ENCODE measurements at regions not wholly inside any gene's neighbourhood (a gene's known extent, or its start where the extent isn't known, plus 50 kb on each side); places are given as distances from the start of the nearest gene placed in this dataset.

DNA sequence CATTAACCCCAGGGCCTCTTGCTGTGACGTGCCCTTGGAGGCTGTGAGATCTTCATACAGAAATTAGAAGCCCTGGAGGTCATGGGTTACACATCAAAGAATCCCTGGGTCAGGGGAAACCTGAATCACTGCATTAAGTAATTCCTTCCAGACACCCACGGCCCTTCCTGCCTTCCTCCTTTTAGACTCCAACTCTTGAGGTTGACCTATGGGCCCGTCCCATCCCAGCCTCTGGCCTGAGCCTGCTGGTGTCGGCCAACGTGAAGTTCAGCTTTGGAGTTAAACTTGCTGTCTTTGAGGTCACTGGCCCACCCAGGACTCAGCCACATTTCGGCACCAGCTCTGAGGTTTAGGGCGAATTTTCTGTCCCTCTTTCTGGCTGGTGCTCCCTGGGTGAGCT, 198.3 kb downstream of the ACKR3 start:
- no peak overlapping the region for H3K4me3 ChIP-seq (ENCODE audit: low read depth, low read length)
- no peak for DNase-seq (ENCODE audit: low read depth, low spot score)
- in situ Hi-C loops (cut with HindIII; ENCODE audit: low sequenced_read_pairs) = no loop called here
- TF ChIP-seq, protein P1, sequence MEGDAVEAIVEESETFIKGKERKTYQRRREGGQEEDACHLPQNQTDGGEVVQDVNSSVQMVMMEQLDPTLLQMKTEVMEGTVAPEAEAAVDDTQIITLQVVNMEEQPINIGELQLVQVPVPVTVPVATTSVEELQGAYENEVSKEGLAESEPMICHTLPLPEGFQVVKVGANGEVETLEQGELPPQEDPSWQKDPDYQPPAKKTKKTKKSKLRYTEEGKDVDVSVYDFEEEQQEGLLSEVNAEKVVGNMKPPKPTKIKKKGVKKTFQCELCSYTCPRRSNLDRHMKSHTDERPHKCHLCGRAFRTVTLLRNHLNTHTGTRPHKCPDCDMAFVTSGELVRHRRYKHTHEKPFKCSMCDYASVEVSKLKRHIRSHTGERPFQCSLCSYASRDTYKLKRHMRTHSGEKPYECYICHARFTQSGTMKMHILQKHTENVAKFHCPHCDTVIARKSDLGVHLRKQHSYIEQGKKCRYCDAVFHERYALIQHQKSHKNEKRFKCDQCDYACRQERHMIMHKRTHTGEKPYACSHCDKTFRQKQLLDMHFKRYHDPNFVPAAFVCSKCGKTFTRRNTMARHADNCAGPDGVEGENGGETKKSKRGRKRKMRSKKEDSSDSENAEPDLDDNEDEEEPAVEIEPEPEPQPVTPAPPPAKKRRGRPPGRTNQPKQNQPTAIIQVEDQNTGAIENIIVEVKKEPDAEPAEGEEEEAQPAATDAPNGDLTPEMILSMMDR (IDR thresholded peaks at IDR 0.05; ENCODE audit: low read depth, low read length) = no peak

DNA sequence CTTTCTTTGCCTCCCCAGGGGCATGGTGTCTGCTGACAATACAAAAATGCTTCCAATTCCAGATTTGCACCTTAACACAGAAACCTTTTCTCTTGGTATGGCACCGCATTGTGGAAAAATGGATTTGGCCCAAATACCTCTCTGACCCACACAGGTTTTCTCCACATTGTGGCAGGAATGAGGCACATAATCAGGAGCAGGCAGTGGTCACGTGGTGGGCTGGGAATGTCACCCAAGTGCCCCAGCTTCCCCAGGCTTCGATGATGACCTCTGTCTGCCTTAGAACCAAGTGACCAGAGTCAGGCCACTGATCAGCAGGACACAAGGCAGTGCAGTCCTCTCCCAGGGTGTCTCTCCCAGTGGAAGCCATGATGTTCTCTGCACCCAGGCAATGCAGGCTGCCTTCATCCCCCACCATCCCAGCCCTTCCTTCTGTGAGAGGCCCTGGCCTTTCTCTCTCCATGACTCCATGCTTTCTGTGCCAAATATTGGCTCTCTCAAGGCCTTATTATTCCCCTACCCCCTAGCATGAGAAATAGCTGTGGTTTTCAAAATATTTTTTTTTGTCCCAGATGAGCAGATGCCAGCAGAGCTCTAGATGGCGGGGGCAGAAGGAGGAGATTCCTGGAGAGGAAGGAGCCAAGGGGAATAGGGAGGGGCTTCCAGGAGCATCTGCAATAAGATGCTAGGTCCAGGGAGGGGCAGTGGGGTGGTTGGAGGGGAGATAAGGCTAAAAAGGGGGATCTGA, 198.9 kb downstream of the ACKR3 start:
- peak; percentile 93 for DNase-seq (ENCODE audit: low read depth, low spot score)
- TF ChIP-seq, protein P1 (IDR thresholded peaks at IDR 0.05; ENCODE audit: low read depth, low read length) = no peak
- in situ Hi-C loops (cut with HindIII; ENCODE audit: low sequenced_read_pairs) = no loop called here
- no peak overlapping the region for H3K4me3 ChIP-seq (ENCODE audit: low read depth, low read length)

DNA sequence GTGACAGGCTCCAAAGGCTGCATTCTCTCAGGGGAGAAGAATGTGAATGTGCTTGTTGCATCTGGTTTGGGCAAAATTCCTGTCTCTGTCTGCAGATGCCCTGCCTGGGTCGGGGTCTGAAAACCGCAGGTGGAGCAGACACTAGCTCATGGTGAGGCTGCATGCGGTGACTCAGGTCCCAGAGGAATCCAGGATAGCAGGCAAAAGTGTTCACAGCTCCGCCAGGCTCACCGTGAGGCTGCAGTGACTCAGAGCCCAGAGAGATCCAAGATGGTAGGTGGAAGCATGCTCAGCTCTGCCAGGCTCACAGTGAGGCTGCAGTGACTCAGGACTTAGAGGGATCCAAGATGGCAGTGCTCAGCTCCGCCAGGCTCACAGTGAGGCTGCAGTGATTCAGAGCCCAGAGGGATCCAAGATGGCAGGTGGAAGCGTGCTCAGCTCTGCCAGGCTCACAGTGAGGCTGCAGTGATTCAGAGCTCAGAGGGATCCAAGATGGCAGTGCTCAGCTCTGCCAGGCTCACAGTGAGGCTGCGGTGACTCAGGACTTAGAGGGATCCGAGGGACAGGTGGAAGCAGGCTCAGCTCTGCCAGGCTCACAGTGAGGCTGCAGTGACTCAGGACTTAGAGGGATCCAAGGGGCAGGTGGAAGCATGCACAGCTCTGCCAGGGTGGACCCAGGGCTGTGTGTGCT, 200.5 kb downstream of the ACKR3 start:
- TF ChIP-seq, protein P1 (IDR thresholded peaks at IDR 0.05; ENCODE audit: low read depth, low read length) = no peak
- in situ Hi-C loops (cut with HindIII; ENCODE audit: low sequenced_read_pairs) = no loop called here
- DNase-seq (ENCODE audit: low read depth, low spot score) = peak; percentile 99
- no peak overlapping the region for H3K4me3 ChIP-seq (ENCODE audit: low read depth, low read length)

DNA sequence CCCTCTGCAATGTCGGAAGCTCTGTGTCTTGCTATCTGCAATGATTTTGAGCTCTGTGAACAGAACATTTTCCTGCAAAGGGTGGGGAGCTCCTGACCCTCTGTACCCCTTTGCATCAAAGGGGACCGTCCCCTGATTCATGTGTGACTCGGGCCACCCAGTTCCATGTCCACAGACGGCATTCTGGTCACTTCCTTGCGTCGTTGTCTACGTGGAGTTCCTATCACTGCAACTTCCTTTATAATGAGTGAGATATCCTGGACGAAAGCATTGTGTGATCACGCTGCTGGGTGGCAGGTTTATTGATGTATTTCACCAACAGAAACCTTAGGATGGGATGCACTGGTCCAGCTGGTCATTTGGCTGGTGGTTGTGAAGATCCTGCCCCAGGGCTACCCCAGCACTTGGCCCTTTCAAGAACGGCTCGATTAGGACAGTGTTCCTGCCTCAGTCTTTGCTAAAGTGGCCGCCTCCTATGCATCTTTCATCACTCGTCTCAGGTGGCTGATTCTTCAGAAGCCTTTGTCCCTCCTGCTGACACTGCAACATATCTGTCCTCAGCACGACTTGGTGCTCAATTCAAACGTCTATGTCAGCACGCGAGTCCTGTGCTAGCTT, 202.7 kb downstream of the ACKR3 start:
- TF ChIP-seq, protein P1 (IDR thresholded peaks at IDR 0.05; ENCODE audit: low read depth, low read length) = no peak
- in situ Hi-C loops (cut with HindIII; ENCODE audit: low sequenced_read_pairs) = no loop called here
- H3K4me3 ChIP-seq (ENCODE audit: low read depth, low read length) = no peak overlapping the region
- no peak for DNase-seq (ENCODE audit: low read depth, low spot score)

DNA sequence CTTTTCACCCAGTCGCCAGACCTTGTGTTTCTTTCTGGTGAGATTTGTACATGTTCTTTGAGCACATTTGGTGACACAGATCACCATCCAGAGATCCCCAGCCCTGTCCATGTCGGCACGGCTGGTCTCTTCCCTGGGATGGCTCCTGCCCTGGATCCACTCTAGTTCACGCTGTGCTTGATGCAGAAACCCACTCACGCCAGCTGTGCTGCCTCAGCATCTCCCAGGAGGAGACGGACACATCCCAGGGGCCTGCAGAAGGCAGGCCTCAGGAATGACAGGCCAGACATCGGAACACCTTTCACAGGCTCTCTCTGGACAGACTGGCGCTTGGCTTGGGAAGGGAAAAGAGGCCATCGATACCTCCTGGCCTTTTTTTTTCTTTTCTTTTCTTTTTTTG, 203.6 kb downstream of the ACKR3 start:
- TF ChIP-seq, protein P1 (IDR thresholded peaks at IDR 0.05; ENCODE audit: low read depth, low read length) = no peak
- no peak overlapping the region for H3K4me3 ChIP-seq (ENCODE audit: low read depth, low read length)
- DNase-seq (ENCODE audit: low read depth, low spot score) = no peak
- in situ Hi-C loops (cut with HindIII; ENCODE audit: low sequenced_read_pairs) = no loop called here

DNA sequence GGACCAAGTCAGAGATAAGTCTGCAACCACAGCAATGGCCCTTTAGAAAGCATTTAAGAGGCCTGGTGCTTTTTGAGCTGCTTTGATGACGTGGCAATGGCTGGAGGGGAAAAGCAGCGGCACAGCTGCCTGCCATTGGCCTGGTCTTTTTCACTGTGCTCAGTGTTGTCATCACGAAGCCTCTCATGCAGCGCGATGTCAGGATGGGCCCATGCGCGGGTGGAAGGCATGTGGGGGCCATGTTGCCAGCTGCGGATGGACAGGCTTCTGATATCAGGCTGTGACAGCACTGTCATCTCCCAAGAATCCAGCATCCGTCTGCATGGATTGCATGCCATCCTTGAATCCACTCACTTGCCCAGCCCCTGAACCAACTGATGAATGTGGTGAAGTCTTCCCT, 204.5 kb downstream of the ACKR3 start:
- TF ChIP-seq, protein P1 (IDR thresholded peaks at IDR 0.05; ENCODE audit: low read depth, low read length) = no peak
- no peak overlapping the region for H3K4me3 ChIP-seq (ENCODE audit: low read depth, low read length)
- no peak for DNase-seq (ENCODE audit: low read depth, low spot score)
- in situ Hi-C loops (cut with HindIII; ENCODE audit: low sequenced_read_pairs) = no loop called here

Measured in astrocyte of the spinal cord (primary cell).